ENCODE measurements at regions not wholly inside any gene's neighbourhood (a gene's known extent, or its start where the extent isn't known, plus 50 kb on each side); places are given as distances from the start of the nearest gene placed in this dataset.

DNA sequence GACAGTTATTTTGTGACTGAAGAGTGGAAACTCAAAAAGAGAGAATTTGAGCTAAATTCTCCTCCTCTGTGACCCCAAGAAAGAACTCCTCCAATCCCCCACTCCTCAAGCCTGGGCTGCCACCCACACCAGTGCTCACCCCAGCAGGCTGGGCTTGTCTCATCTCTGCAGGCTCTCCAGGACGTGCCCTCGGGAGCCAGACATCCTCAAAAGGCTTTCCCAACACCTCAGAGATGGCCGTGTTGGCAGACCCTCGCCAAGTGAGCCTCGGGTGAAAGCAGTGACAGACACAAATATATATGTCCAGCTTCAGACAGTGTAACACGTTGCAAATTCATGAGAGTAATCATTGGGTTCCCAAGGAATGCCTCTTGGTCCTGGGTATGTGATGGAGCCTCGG lies 377.7 kb upstream of the SALL3 start:
- no peak for DNase-seq (ENCODE audit: low read depth)
- no peak overlapping the region for H3K4me3 ChIP-seq (ENCODE audit: low read depth, low read length)
- TF ChIP-seq, protein P1, sequence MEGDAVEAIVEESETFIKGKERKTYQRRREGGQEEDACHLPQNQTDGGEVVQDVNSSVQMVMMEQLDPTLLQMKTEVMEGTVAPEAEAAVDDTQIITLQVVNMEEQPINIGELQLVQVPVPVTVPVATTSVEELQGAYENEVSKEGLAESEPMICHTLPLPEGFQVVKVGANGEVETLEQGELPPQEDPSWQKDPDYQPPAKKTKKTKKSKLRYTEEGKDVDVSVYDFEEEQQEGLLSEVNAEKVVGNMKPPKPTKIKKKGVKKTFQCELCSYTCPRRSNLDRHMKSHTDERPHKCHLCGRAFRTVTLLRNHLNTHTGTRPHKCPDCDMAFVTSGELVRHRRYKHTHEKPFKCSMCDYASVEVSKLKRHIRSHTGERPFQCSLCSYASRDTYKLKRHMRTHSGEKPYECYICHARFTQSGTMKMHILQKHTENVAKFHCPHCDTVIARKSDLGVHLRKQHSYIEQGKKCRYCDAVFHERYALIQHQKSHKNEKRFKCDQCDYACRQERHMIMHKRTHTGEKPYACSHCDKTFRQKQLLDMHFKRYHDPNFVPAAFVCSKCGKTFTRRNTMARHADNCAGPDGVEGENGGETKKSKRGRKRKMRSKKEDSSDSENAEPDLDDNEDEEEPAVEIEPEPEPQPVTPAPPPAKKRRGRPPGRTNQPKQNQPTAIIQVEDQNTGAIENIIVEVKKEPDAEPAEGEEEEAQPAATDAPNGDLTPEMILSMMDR (IDR thresholded peaks at IDR 0.05; ENCODE audit: low read depth, low read length): no peak
- TF ChIP-seq POLR2A (IDR thresholded peaks at IDR 0.05; ENCODE audit: extremely low read depth, insufficient read length) (no peak), MYC (IDR thresholded peaks at IDR 0.05; ENCODE audit: low read depth, low read length) (no peak)
- TF ChIP-seq, protein P2, sequence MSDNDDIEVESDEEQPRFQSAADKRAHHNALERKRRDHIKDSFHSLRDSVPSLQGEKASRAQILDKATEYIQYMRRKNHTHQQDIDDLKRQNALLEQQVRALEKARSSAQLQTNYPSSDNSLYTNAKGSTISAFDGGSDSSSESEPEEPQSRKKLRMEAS (IDR thresholded peaks at IDR 0.05; ENCODE audit: low read depth, low read length): no peak

DNA sequence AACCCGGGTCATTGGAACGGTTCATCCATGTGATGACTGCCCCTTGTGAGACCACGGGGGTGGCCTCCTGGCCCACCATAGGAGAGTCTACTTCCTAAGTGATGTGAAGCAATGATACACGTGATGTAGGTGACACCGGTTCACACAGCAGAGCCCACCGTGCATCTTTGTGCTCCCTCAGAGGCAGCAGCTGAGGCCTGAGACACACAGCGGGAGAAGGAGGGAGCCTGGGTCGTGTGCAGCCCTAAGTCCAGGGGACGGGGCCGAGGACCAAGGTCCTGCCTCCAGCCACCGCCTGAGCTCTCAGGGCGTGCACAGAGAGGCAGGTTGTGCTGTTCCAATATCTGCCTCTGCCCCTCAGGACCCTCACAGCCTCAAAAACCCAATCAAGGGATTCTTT lies 377.2 kb upstream of the SALL3 start:
- no peak for DNase-seq (ENCODE audit: low read depth)
- TF ChIP-seq, protein P1 (IDR thresholded peaks at IDR 0.05; ENCODE audit: low read depth, low read length): no peak
- TF ChIP-seq, protein P2 (IDR thresholded peaks at IDR 0.05; ENCODE audit: low read depth, low read length): no peak
- TF ChIP-seq MYC (IDR thresholded peaks at IDR 0.05; ENCODE audit: low read depth, low read length) (no peak), POLR2A (IDR thresholded peaks at IDR 0.05; ENCODE audit: extremely low read depth, insufficient read length) (no peak)
- H3K4me3 ChIP-seq (ENCODE audit: low read depth, low read length): no peak overlapping the region

DNA sequence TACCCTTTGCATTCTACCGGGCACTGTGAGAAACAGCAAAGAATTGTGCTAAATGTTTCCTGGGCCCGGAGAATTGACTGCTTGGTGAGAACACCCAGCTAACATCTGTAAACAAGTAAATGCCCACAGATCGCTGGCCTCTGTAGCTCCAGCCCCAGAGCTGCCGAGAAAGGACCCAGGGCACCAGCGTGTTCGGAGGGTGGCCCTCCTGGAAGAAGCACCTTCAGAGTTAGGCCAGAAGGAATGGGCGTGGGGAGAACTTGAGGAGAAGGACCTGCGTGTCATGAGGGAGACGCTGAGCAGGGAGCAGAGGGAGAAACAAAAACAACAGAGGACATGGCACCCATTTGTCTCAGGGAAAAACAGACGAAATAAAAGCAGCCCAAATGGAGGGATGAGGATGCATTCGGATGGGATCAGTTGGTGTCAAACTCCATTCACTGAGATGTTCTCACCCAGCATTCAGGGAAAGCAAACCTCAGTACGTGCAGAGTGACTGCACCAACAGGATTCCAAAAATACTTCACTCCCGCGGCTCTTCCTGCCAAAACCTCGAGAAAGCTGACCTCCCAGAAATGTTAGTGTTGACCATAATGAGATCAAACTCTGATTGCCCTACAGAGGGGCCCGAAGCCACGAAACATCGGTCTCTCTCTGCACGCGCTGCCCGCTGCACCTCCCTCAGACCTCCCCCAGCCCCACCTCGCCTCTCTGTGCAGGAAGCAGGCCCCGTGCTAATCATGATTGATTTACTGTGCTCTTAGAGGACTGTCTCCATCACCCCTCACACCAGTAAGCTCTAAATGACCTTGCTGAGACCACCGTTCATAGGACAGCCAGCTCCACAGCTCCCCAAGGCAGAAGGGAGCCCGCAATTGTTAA lies 376.3 kb upstream of the SALL3 start:
- DNase-seq (ENCODE audit: low read depth): no peak
- TF ChIP-seq MYC (IDR thresholded peaks at IDR 0.05; ENCODE audit: low read depth, low read length) (no peak), POLR2A (IDR thresholded peaks at IDR 0.05; ENCODE audit: extremely low read depth, insufficient read length) (no peak)
- TF ChIP-seq, protein P1 (IDR thresholded peaks at IDR 0.05; ENCODE audit: low read depth, low read length): no peak
- TF ChIP-seq, protein P2 (IDR thresholded peaks at IDR 0.05; ENCODE audit: low read depth, low read length): no peak
- no peak overlapping the region for H3K4me3 ChIP-seq (ENCODE audit: low read depth, low read length)

DNA sequence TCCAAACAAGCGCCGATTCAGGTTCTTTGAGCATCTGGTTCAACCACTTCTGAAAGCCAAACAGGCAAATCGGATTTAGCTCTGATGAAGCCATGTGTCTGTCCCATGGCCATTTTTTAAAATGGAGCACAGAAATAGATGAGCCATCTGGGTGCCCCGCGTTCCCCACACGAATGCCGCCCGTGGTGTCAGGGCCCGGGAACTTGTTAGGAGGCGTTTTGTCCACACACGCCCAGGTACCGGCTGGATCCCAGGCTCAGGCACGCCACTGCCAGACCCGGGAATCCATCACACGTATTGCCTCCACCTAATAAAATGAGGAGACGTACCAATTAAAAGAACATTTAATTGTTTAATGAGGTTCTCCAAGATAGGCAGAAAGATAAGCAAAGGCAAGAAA lies 374.4 kb upstream of the SALL3 start:
- H3K4me3 ChIP-seq (ENCODE audit: low read depth, low read length): no peak overlapping the region
- DNase-seq (ENCODE audit: low read depth): no peak
- TF ChIP-seq, protein P2 (IDR thresholded peaks at IDR 0.05; ENCODE audit: low read depth, low read length): no peak
- no peak for TF ChIP-seq MYC (IDR thresholded peaks at IDR 0.05; ENCODE audit: low read depth, low read length)
- TF ChIP-seq POLR2A (IDR thresholded peaks at IDR 0.05; ENCODE audit: extremely low read depth, insufficient read length): no peak
- TF ChIP-seq, protein P1 (IDR thresholded peaks at IDR 0.05; ENCODE audit: low read depth, low read length): no peak

DNA sequence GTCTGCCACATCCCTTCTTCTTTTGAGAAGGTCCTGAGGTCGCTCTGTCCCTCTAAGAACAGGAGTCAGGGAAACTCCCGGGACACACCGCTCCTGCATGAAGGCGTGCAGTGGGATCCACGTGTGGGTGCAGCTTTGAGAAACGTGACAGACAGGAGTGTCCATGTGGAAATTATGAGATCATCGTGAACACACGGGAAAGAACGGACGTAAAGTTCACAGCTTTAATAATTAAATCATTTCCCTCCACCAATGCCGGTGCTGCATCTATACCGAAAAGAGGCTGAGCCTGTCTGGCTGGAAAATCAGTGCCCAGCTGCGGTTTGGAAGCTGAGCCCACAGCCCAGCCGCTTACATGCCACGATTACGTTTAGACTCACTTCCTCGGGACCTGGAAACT lies 372.4 kb upstream of the SALL3 start:
- no peak for DNase-seq (ENCODE audit: low read depth)
- TF ChIP-seq, protein P1 (IDR thresholded peaks at IDR 0.05; ENCODE audit: low read depth, low read length): no peak
- TF ChIP-seq POLR2A (IDR thresholded peaks at IDR 0.05; ENCODE audit: extremely low read depth, insufficient read length) (no peak), MYC (IDR thresholded peaks at IDR 0.05; ENCODE audit: low read depth, low read length) (no peak)
- TF ChIP-seq, protein P2 (IDR thresholded peaks at IDR 0.05; ENCODE audit: low read depth, low read length): no peak
- H3K4me3 ChIP-seq (ENCODE audit: low read depth, low read length): no peak overlapping the region
